ENCODE measurements at regions not wholly inside any gene's neighbourhood (a gene's known extent, or its start where the extent isn't known, plus 50 kb on each side); places are given as distances from the start of the nearest gene placed in this dataset.

- TF ChIP-seq CTCF (IDR thresholded peaks at IDR 0.05; ENCODE audit: insufficient read depth, low read length, poor library complexity, severe bottlenecking) (no peak), EZH2phosphoT487 (conservative IDR thresholded peaks at IDR 0.05; ENCODE audit: low read length) (no peak)
These were observed 631.1 kb upstream of the GJE1 start for GRCh38 chr6:141501616-141502015.
